ENCODE measurements at regions not wholly inside any gene's neighbourhood (a gene's known extent, or its start where the extent isn't known, plus 50 kb on each side); places are given as distances from the start of the nearest gene placed in this dataset.

GRCh38 chr13:61600360-61601033, 184.8 kb upstream of the PCDH20 start:
- 43% methylated on average over 3 of the region's 3 CpGs for WGBS
- no peak for DNase-seq (ENCODE audit: low spot score)
- H3K27me3 ChIP-seq (replicated peaks; ENCODE audit: insufficient read depth), result no peaks in the 10 kb centered on the region
- no peak overlapping the region for H3K27ac ChIP-seq
- TF ChIP-seq POLR2AphosphoS5 (IDR thresholded peaks at IDR 0.05) (no peak), POLR2A (IDR thresholded peaks at IDR 0.05) (no peak), CTCF (IDR thresholded peaks at IDR 0.05) (no peak)
- H3K4me1 ChIP-seq (replicated peaks), result no peaks in the 10 kb centered on the region
- no peaks in the 10 kb centered on the region for H3K9me3 ChIP-seq
- no peaks in the 10 kb centered on the region for H3K36me3 ChIP-seq
- intact Hi-C loops (cut with DNase I), result no loop called here
- H3K4me3 ChIP-seq, result no peak overlapping the region

- Histone ChIP-seq H3K4me3 (no peak overlapping the region), H3K36me3 (no peaks in the 10 kb centered on the region), H3K9me3 (no peaks in the 10 kb centered on the region), H3K27ac (no peak overlapping the region), H3K4me1 (replicated peaks) (no peaks in the 10 kb centered on the region), H3K27me3 (replicated peaks; ENCODE audit: insufficient read depth) (no peaks in the 10 kb centered on the region)
- WGBS, result 24% methylated on average over 2 of the region's 2 CpGs
- no peak for DNase-seq (ENCODE audit: low spot score)
- intact Hi-C loops (cut with DNase I), result no loop called here
- no peak for TF ChIP-seq CTCF (IDR thresholded peaks at IDR 0.05)
- TF ChIP-seq POLR2A (IDR thresholded peaks at IDR 0.05), result no peak
- TF ChIP-seq POLR2AphosphoS5 (IDR thresholded peaks at IDR 0.05), result no peak
These were observed 176.8 kb upstream of the PCDH20 start for GRCh38 chr13:61592489-61592888.

- H3K27ac ChIP-seq, result no peak overlapping the region
- H3K27me3 ChIP-seq (replicated peaks; ENCODE audit: insufficient read depth), result no peaks in the 10 kb centered on the region
- DNase-seq (ENCODE audit: low spot score), result no peak
- H3K4me3 ChIP-seq, result no peak overlapping the region
- no peak for TF ChIP-seq POLR2AphosphoS5 (IDR thresholded peaks at IDR 0.05)
- no peak for TF ChIP-seq CTCF (IDR thresholded peaks at IDR 0.05)
- no peak for TF ChIP-seq POLR2A (IDR thresholded peaks at IDR 0.05)
- WGBS, result 63% methylated on average over 1 of the region's 1 CpG
- no peaks in the 10 kb centered on the region for H3K36me3 ChIP-seq
- H3K9me3 ChIP-seq, result no peaks in the 10 kb centered on the region
- intact Hi-C loops (cut with DNase I), result no loop called here
- no peaks in the 10 kb centered on the region for H3K4me1 ChIP-seq (replicated peaks)
These were observed 160.3 kb upstream of the PCDH20 start for GRCh38 chr13:61575973-61576372.

GRCh38 chr13:61563645-61564044, 148.0 kb upstream of the PCDH20 start:
- no peak for DNase-seq (ENCODE audit: low spot score)
- WGBS, result 14% methylated on average over 1 of the region's 1 CpG
- intact Hi-C loops (cut with DNase I), result no loop called here
- TF ChIP-seq CTCF (IDR thresholded peaks at IDR 0.05) (no peak), POLR2A (IDR thresholded peaks at IDR 0.05) (no peak), POLR2AphosphoS5 (IDR thresholded peaks at IDR 0.05) (no peak)
- H3K27me3 ChIP-seq (replicated peaks; ENCODE audit: insufficient read depth), result no peaks in the 10 kb centered on the region
- H3K36me3 ChIP-seq, result no peaks in the 10 kb centered on the region
- H3K9me3 ChIP-seq, result no peaks in the 10 kb centered on the region
- no peak overlapping the region for H3K4me3 ChIP-seq
- H3K27ac ChIP-seq, result no peak overlapping the region
- no peaks in the 10 kb centered on the region for H3K4me1 ChIP-seq (replicated peaks)

GRCh38 chr13:61546911-61547310, 131.3 kb upstream of the PCDH20 start:
- TF ChIP-seq POLR2AphosphoS5 (IDR thresholded peaks at IDR 0.05) (no peak), CTCF (IDR thresholded peaks at IDR 0.05) (no peak), POLR2A (IDR thresholded peaks at IDR 0.05) (no peak)
- DNase-seq (ENCODE audit: low spot score), result no peak
- 91% methylated on average over 6 of the region's 6 CpGs for WGBS
- Histone ChIP-seq H3K36me3 (no peaks in the 10 kb centered on the region), H3K27me3 (replicated peaks; ENCODE audit: insufficient read depth) (no peaks in the 10 kb centered on the region), H3K4me1 (replicated peaks) (no peaks in the 10 kb centered on the region), H3K27ac (no peak overlapping the region), H3K4me3 (no peak overlapping the region), H3K9me3 (no peaks in the 10 kb centered on the region)
- intact Hi-C loops (cut with DNase I), result no loop called here

Measured in prostate gland (tissue), 2 donors.